ENCODE measurements at regions not wholly inside any gene's neighbourhood (a gene's known extent, or its start where the extent isn't known, plus 50 kb on each side); places are given as distances from the start of the nearest gene placed in this dataset.

DNA sequence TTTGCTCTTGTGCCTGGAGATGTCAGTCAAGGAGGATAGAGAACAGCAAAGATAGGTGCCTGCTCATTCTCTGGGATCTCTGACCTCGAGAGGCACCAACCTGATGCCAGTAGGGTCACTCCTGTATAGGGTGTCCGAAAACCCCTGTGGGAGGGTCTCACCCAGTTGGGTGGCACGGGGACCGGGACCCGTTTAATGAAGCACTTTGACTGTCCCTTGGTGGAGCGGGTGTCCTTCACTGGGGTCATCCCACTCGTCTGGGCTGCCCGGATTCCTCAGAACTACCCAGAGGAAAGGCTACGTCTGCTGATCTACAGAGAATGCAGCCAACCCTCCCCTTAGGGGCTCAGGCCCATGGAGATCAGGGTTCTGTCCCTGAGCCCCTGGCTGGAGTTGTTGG lies 157.6 kb downstream of the CAPZA3 start:
- no peak overlapping the region for H3K27ac Mint-ChIP-seq
- ATAC-seq (replicated peaks in 1 of 2) (no peak), DNase-seq (no peak)
- no peaks in the 10 kb centered on the region for H3K36me3 Mint-ChIP-seq (ENCODE audit: insufficient read depth in 2 of 2)
- H3K9me3 Mint-ChIP-seq = peaks cover 5 to 6% of the 10 kb centered on the region in 2 donors
- H3K4me1 Mint-ChIP-seq (ENCODE audit: low read depth) = no peaks in the 10 kb centered on the region
- no peaks in the 10 kb centered on the region for H3K27me3 Mint-ChIP-seq (ENCODE audit: low read depth)
- H3K4me3 Mint-ChIP-seq = no peak overlapping the region

DNA sequence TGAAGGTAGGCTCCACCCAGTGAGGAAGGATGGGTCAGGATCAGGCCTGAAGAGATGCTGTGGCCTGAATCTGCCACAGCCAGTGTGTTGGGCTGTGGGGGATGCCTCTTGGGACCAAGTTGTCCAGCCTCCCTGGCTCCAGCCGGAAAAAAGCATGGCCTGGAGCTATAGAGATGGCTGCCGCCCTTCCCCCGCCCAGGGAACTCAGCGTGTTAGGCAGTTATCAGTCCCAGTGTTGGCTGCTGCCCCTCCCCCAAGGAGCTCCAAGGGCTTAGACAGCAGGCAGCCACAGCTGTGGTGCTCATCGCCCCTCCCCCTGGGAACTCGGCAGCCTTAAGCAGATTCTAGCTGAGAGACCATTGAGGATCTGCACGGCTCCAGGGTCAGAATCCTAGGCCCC lies 158.0 kb downstream of the CAPZA3 start:
- no peak for ATAC-seq (replicated peaks in 1 of 2)
- Mint-ChIP-seq H3K36me3 (ENCODE audit: insufficient read depth in 2 of 2) (no peaks in the 10 kb centered on the region), H3K27ac (no peak overlapping the region), H3K4me3 (no peak overlapping the region), H3K4me1 (ENCODE audit: low read depth) (no peaks in the 10 kb centered on the region), H3K27me3 (ENCODE audit: low read depth) (no peaks in the 10 kb centered on the region), H3K9me3 (peaks cover 5 to 6% of the 10 kb centered on the region in 2 donors)
- no peak for DNase-seq

DNA sequence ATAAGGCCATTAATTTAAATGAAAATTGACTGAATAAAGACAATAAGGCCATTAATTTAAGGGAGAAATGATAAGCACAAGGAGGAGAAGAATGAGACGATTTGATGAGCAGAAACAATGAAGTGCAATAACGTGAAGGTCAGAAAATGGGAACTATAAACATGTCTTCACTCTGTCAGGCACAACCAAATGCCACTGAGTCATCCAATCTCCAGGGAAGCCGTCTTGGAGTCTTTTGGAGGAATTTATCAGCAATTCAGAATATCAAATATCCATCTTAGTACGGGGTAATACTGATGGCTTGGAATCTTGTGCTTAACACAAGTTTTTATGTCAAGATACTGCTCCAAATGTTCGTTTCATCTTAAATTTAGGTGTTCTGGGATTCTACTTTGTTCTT lies 159.9 kb downstream of the CAPZA3 start:
- Mint-ChIP-seq H3K36me3 (ENCODE audit: insufficient read depth in 2 of 2) (no peaks in the 10 kb centered on the region), H3K4me1 (ENCODE audit: low read depth) (no peaks in the 10 kb centered on the region), H3K27me3 (ENCODE audit: low read depth) (no peaks in the 10 kb centered on the region), H3K4me3 (no peak overlapping the region), H3K9me3 (peaks cover 5 to 6% of the 10 kb centered on the region in 2 donors), H3K27ac (no peak overlapping the region)
- DNase-seq (no peak), ATAC-seq (replicated peaks in 1 of 2) (no peak)

GRCh38 chr12:18898470-18898869 lies 160.6 kb downstream of the CAPZA3 start:
- Mint-ChIP-seq H3K9me3 (peaks cover under 1 to 2% of the 10 kb centered on the region in 2 donors), H3K4me3 (no peak overlapping the region), H3K36me3 (ENCODE audit: insufficient read depth in 2 of 2) (no peaks in the 10 kb centered on the region), H3K27ac (no peak overlapping the region), H3K27me3 (ENCODE audit: low read depth) (no peaks in the 10 kb centered on the region), H3K4me1 (ENCODE audit: low read depth) (no peaks in the 10 kb centered on the region)
- DNase-seq (no peak), ATAC-seq (replicated peaks in 1 of 2) (no peak)

DNA sequence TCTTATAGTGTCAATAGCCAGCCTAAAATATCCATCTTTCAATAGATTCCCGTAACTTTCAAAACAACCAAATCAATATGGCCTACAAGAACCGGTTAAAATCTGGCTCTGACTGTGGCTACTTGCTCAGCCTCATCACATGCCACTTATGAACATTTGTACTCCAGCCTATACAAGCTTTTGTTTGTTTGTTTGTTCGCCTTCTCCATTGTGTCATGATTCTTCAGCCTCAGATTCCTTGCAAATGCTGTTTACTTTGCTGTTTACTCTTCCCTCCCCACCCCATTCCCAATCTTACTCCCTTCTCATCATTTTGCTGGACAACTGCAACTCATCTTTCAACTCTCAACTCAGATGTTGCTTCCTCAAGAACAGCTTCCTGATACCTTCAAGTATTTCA lies 161.2 kb downstream of the CAPZA3 start:
- ATAC-seq (replicated peaks in 1 of 2) = no peak
- Mint-ChIP-seq H3K36me3 (ENCODE audit: insufficient read depth in 2 of 2) (no peaks in the 10 kb centered on the region), H3K4me3 (no peak overlapping the region), H3K27ac (no peak overlapping the region), H3K27me3 (ENCODE audit: low read depth) (peaks cover 6% of the 10 kb centered on the region), H3K9me3 (peaks cover 0 to 4% of the 10 kb centered on the region in 2 donors), H3K4me1 (ENCODE audit: low read depth) (no peaks in the 10 kb centered on the region)
- no peak for DNase-seq

DNA sequence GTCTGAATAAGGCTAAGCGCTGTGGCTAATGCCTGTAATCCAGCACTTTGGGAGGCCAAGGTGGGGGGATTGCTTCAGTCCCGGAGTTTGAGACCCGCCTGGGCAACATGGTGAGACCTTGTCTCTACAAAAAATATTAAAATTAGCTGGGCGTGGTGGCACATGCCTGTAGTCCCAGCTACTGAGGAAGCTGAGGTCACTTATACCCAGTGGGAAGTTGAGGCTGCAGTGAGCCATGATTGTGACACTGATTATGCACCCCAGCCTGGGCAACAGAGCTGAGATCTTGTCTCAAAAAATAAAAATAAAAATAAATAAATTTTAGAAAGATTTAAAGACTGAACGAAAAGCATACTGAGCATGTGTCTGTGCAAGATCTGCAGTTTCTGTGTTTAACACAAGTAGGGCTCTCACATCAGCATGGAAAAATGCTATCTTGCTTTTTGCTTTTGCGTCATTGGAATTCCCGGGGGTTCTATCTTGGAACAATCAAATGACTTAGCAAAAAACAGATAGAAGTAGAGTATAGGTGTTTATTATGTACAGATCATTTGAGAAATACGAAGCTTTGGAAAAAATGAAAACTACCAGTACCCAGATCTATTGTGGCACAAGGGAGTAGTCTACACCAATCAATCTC lies 161.9 kb downstream of the CAPZA3 start:
- Mint-ChIP-seq H3K36me3 (ENCODE audit: insufficient read depth in 2 of 2) (no peaks in the 10 kb centered on the region), H3K9me3 (peaks cover 0 to 4% of the 10 kb centered on the region in 2 donors), H3K4me1 (ENCODE audit: low read depth) (no peaks in the 10 kb centered on the region), H3K27ac (no peak overlapping the region), H3K27me3 (ENCODE audit: low read depth) (peaks cover 6% of the 10 kb centered on the region), H3K4me3 (no peak overlapping the region)
- DNase-seq (no peak), ATAC-seq (replicated peaks in 1 of 2) (no peak)

DNA sequence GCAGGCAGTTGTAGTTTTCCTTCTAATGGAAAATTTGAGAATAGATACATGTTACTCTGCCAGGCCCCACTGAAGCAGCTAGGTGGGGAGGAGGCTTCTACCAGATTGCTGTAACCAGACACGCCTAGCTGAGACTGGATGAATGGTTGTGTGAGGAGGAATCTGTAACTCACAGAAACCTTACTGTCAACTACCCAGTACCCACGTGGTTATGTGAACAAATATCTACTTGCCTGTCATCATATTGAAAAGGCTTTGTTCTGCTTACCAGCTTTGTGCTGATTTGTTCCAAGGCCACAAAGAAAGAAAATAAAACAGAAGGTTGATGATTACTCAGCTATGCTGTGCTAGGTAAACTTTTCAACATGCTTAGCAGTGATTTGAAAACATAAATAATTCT lies 167.2 kb downstream of the CAPZA3 start:
- Mint-ChIP-seq H3K27me3 (ENCODE audit: low read depth) (peaks cover 6% of the 10 kb centered on the region), H3K36me3 (ENCODE audit: insufficient read depth in 2 of 2) (no peaks in the 10 kb centered on the region), H3K4me3 (no peak overlapping the region), H3K27ac (no peak overlapping the region), H3K9me3 (peaks cover 2 to 3% of the 10 kb centered on the region in 2 donors), H3K4me1 (ENCODE audit: low read depth) (no peaks in the 10 kb centered on the region)
- DNase-seq (no peak), ATAC-seq (replicated peaks in 1 of 2) (no peak)

- H3K4me3 Mint-ChIP-seq = no peak overlapping the region
- ATAC-seq (replicated peaks in 1 of 2) (no peak), DNase-seq (no peak)
- peaks cover 6% of the 10 kb centered on the region for H3K27me3 Mint-ChIP-seq (ENCODE audit: low read depth)
- no peaks in the 10 kb centered on the region for H3K36me3 Mint-ChIP-seq (ENCODE audit: insufficient read depth in 2 of 2)
- H3K4me1 Mint-ChIP-seq (ENCODE audit: low read depth) = no peaks in the 10 kb centered on the region
- H3K9me3 Mint-ChIP-seq = peaks cover 2 to 3% of the 10 kb centered on the region in 2 donors
- no peak overlapping the region for H3K27ac Mint-ChIP-seq
These were observed 168.5 kb downstream of the CAPZA3 start for GRCh38 chr12:18906395-18906794.

DNA sequence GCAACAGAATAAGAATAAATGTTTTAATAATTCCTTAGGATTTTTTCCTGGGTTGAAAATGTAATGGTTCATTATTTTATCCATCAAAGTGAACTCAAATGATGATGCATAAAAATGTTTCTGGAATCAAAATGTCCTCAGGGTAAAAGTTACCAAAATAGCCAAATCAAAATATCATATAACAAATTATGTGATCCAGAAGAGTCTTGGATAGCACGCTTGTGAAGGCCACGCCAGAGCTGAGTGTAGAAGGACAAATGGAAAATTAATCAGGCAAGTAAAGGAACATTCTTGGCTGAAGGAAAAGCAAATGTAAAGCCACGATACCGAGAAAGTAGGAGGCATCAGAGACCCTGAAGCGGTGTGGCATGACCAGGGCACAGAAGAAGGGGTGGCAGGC lies 169.2 kb downstream of the CAPZA3 start:
- ATAC-seq (replicated peaks in 1 of 2) (no peak), DNase-seq (no peak)
- peaks cover 6% of the 10 kb centered on the region for H3K27me3 Mint-ChIP-seq (ENCODE audit: low read depth)
- no peak overlapping the region for H3K4me3 Mint-ChIP-seq
- peaks cover 2 to 3% of the 10 kb centered on the region in 2 donors for H3K9me3 Mint-ChIP-seq
- H3K36me3 Mint-ChIP-seq (ENCODE audit: insufficient read depth in 2 of 2) = no peaks in the 10 kb centered on the region
- H3K4me1 Mint-ChIP-seq (ENCODE audit: low read depth) = no peaks in the 10 kb centered on the region
- no peak overlapping the region for H3K27ac Mint-ChIP-seq

DNA sequence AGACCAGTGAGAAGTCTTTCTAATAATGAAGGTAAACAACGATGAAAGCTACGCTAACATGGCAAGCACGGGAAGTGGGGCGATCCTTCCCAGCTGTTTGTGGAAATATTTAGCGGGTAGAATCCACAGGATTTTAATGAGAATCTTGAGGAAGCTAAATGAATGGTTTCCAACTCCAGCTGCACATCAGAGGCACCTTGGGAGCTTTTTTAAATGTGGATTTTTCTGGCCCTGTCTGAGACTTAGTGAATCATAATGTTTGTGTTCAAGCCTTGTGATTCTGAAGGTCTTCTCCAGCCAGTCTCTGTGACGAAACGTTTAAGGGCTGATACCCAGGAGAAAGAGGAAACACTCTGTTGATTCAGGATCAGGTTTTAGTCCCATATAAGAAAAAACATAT lies 169.8 kb downstream of the CAPZA3 start:
- ATAC-seq (replicated peaks in 1 of 2) = no peak
- Mint-ChIP-seq H3K27ac (no peak overlapping the region), H3K27me3 (ENCODE audit: low read depth) (peaks cover 6% of the 10 kb centered on the region), H3K4me3 (no peak overlapping the region), H3K36me3 (ENCODE audit: insufficient read depth in 2 of 2) (no peaks in the 10 kb centered on the region), H3K4me1 (ENCODE audit: low read depth) (no peaks in the 10 kb centered on the region), H3K9me3 (peaks cover 2 to 3% of the 10 kb centered on the region in 2 donors)
- no peak for DNase-seq

DNA sequence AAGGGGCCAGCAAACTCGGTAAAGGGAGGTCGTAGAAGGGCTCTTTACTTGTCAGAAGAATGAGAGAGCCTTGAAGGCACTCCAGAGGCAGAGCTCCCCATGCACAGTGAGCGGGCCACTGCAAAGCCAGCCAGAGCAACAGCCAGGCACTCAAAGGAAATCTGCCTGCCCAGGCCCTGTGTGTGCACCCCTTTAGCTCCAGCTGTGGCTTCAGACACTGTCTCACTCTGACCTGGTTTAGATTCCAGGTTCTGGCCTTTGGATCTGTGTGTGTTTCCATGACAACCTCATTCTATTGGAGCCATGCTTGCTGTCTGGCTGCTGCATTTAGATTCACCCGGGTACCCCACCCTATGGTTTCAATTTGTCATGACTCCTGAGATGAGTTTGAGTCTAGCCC lies 170.3 kb downstream of the CAPZA3 start:
- peaks cover 6% of the 10 kb centered on the region for H3K27me3 Mint-ChIP-seq (ENCODE audit: low read depth)
- H3K4me1 Mint-ChIP-seq (ENCODE audit: low read depth) = no peaks in the 10 kb centered on the region
- peaks cover 2 to 3% of the 10 kb centered on the region in 2 donors for H3K9me3 Mint-ChIP-seq
- no peak overlapping the region for H3K4me3 Mint-ChIP-seq
- H3K27ac Mint-ChIP-seq = no peak overlapping the region
- ATAC-seq (replicated peaks in 1 of 2) = no peak
- DNase-seq = no peak
- H3K36me3 Mint-ChIP-seq (ENCODE audit: insufficient read depth in 2 of 2) = no peaks in the 10 kb centered on the region

- no peaks in the 10 kb centered on the region for H3K9me3 Mint-ChIP-seq
- ATAC-seq (replicated peaks in 1 of 2) = no peak
These were observed 182.1 kb downstream of the CAPZA3 start for GRCh38 chr12:18919871-18920511.

GRCh38 chr12:18922851-18923250 lies 184.9 kb downstream of the CAPZA3 start:
- H3K4me1 Mint-ChIP-seq (ENCODE audit: low read depth) = no peaks in the 10 kb centered on the region
- no peaks in the 10 kb centered on the region for H3K27me3 Mint-ChIP-seq (ENCODE audit: low read depth)
- no peak overlapping the region for H3K4me3 Mint-ChIP-seq
- no peaks in the 10 kb centered on the region for H3K9me3 Mint-ChIP-seq
- H3K27ac Mint-ChIP-seq = no peak overlapping the region
- DNase-seq (no peak), ATAC-seq (replicated peaks in 1 of 2) (no peak)
- H3K36me3 Mint-ChIP-seq (ENCODE audit: insufficient read depth in 2 of 2) = no peaks in the 10 kb centered on the region

More at GRCh38 chr12:18919871-18920511, 182.1 kb downstream of the CAPZA3 start:
- no peaks in the 10 kb centered on the region for H3K4me1 Mint-ChIP-seq (ENCODE audit: low read depth)
- H3K4me3 Mint-ChIP-seq = no peak overlapping the region
- H3K27me3 Mint-ChIP-seq (ENCODE audit: low read depth) = no peaks in the 10 kb centered on the region
- no peaks in the 10 kb centered on the region for H3K36me3 Mint-ChIP-seq (ENCODE audit: insufficient read depth in 2 of 2)
- no peak for DNase-seq
- no peak overlapping the region for H3K27ac Mint-ChIP-seq

DNA sequence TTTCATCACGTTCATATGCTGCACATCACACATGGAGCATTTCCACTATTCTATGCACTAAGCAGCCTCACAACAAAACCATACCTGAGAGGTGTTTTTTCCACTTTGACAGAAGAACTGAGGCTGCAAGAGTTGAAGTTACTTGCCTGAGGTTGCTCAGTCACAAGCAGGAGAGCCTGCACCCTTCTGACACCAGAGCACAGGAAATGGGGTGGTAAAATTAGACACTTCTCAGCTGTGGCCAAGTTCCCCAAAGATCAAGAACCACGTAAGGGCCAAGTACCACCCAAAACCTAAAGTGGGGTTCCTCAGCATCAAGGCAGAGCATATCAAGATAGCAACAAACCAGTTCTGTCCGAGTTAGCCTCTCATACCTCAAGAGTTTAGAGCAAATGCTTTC lies 185.8 kb downstream of the CAPZA3 start:
- no peaks in the 10 kb centered on the region for H3K4me1 Mint-ChIP-seq (ENCODE audit: low read depth)
- ATAC-seq (replicated peaks in 1 of 2) = no peak
- H3K36me3 Mint-ChIP-seq (ENCODE audit: insufficient read depth in 2 of 2) = no peaks in the 10 kb centered on the region
- no peak for DNase-seq
- H3K27ac Mint-ChIP-seq = no peak overlapping the region
- no peaks in the 10 kb centered on the region for H3K27me3 Mint-ChIP-seq (ENCODE audit: low read depth)
- no peaks in the 10 kb centered on the region for H3K9me3 Mint-ChIP-seq
- H3K4me3 Mint-ChIP-seq = no peak overlapping the region

All from activated T-cell treated with anti-CD3 and anti-CD28 coated beads, Interleukin-2, amount 50 U/mL, for 72 hours (primary cell).